ENCODE measurements at regions not wholly inside any gene's neighbourhood (a gene's known extent, or its start where the extent isn't known, plus 50 kb on each side); places are given as distances from the start of the nearest gene placed in this dataset.

GRCh38 chr2:133825778-133826177 is 257.5 kb upstream of the NCKAP5 start:
- TF ChIP-seq YY1 (IDR thresholded peaks at IDR 0.05; ENCODE audit: insufficient read depth, insufficient read length): no peak
- no peak for TF ChIP-seq SUZ12 (IDR thresholded peaks at IDR 0.05; ENCODE audit: extremely low read depth, insufficient read depth, insufficient read length)
- TF ChIP-seq ZNF274 (IDR thresholded peaks at IDR 0.05; ENCODE audit: low read depth, low read length): no peak
